HCT116 (cell line): ENCODE measurements at regions not wholly inside any gene's neighbourhood (a gene's known extent, or its start where the extent isn't known, plus 50 kb on each side); places are given as distances from the start of the nearest gene placed in this dataset.

Source experiments
- ATAC-seq: fragments of 200-7000 bp; cut with Tn5 transposase; 2 replicates; pipeline ENCODE4 v1.9.1; 2020; ENCODE audit warnings: mild to moderate bottlenecking, moderate library complexity
- BruUV-seq: library from RNA; stranded (reverse); fragments of 400-500 nt; replicated peaks from 2 replicates; lab custom pipeline; 2021; lab: Mats Ljungman, UMichigan
- CTCF ChIA-PET: fragments of 300-600 bp; sonication (Branson Sonifier 250); formaldehyde crosslinking; loops from one replicate; lab custom pipeline; 2021; ENCODE audit warnings: antibody characterized with exemption; lab: Charles Lee
- POLR2A ChIA-PET: fragments of 300-600, 350-600 bp; sonication (Branson Sonifier 250); formaldehyde crosslinking; loops from one replicate; lab custom pipeline; 2021; ENCODE audit warnings: antibody characterized with exemption; lab: Charles Lee
- RAD21 ChIA-PET, 2 experiments: fragments of 300-600 bp; sonication (Branson Sonifier 250); formaldehyde crosslinking; loops; one replicate each; lab custom pipeline; 2023; ENCODE audit warnings: low total read pairs in 2 of 2; ENCODE audit not compliant: uncharacterized antibody in 2 of 2, unreplicated experiment in 2 of 2, low non-redundant PET in 1 of 2; lab: Charles Lee
- DNase-seq: peaks from one replicate; pipeline ENCODE4 v3.0.0-alpha.2; 2010; ENCODE audit warnings: low read depth, low spot score
- H2AFZ ChIP-seq: fragments of 200-600 bp; shearing (Covaris generic), sonication (generic); 2 replicates; pipeline ENCODE4 v1.6.1; 2017; ENCODE audit warnings: low read depth, mixed run types, mixed read lengths, antibody characterized with exemption, low read length; ENCODE audit not compliant: poor library complexity, severe bottlenecking
- H3K27ac ChIP-seq: 2 replicates; pipeline ENCODE4 v1.5.1; 2012; ENCODE audit warnings: low read depth, low read length
- H3K27me3 ChIP-seq: fragments of 200-600 bp; sonication (generic); 2 replicates; pipeline ENCODE4 v1.6.1; 2016; ENCODE audit warnings: mixed run types, low read length, mixed read lengths; ENCODE audit not compliant: insufficient read depth
- H3K36me3 ChIP-seq, 2 experiments: fragments of 200-500 bp in 1 of 2; fragments of 200-600 bp in 1 of 2; sonication (Bioruptor generic) in 1 of 2; sonication (generic) in 1 of 2; 2 replicates each; pipeline versions ENCODE4 v1.5.1 to v1.6.1; 2014 to 2016; ENCODE audit warnings: low read length in 2 of 2, inconsistent platforms in 1 of 2, mixed read lengths in 1 of 2, mixed run types in 1 of 2; ENCODE audit not compliant: insufficient read depth in 2 of 2, control insufficient read depth in 1 of 2
- H3K4me1 ChIP-seq, 2 experiments: fragments of 200-600 bp in 1 of 2; sonication (generic) in 1 of 2; 2 replicates each; pipeline versions ENCODE4 v1.5.1 to v1.6.1; 2012 to 2017; ENCODE audit warnings: low read length in 2 of 2, inconsistent platforms in 1 of 2, mild to moderate bottlenecking in 1 of 2, mixed read lengths in 1 of 2, mixed run types in 1 of 2, moderate library complexity in 1 of 2; ENCODE audit not compliant: insufficient read depth in 2 of 2, control insufficient read depth in 1 of 2
- H3K4me2 ChIP-seq: fragments of 200-600 bp; sonication (generic); 2 replicates; pipeline ENCODE4 v1.6.1; 2017; ENCODE audit warnings: mixed run types, low read length, mixed read lengths
- H3K4me3 ChIP-seq, 2 experiments: fragments of 200-600 bp in 1 of 2; sonication (generic) in 1 of 2; replicated peaks in 1 of 2; 2 replicates each; pipeline ENCODE4 v1.5.1; 2011 to 2016; ENCODE audit warnings: low read length in 2 of 2, control low read depth in 1 of 2, low read depth in 1 of 2, mild to moderate bottlenecking in 1 of 2, mixed read lengths in 1 of 2, mixed run types in 1 of 2
- H3K79me2 ChIP-seq: fragments of 200-600 bp; sonication (generic); 2 replicates; pipeline ENCODE4 v1.6.1; 2017; ENCODE audit warnings: mild to moderate bottlenecking, mixed run types, low read length, moderate library complexity, mixed read lengths; ENCODE audit not compliant: insufficient read depth
- H3K9ac ChIP-seq: fragments of 200-600 bp; sonication (generic); 2 replicates; pipeline ENCODE4 v1.6.1; 2016; ENCODE audit warnings: low read length, mixed read lengths
- H3K9me2 ChIP-seq: fragments of 200-600 bp; sonication (generic), shearing (Covaris generic); 2 replicates; pipeline ENCODE4 v1.6.1; 2017; ENCODE audit warnings: mixed run types, mild to moderate bottlenecking, moderate library complexity; ENCODE audit not compliant: insufficient read depth
- H3K9me3 ChIP-seq, 2 experiments: fragments of 200-500 bp in 1 of 2; fragments of 200-600 bp in 1 of 2; sonication (Bioruptor generic) in 1 of 2; sonication (generic) in 1 of 2; 2 replicates each; pipeline ENCODE4 v1.6.1; 2014 to 2017; ENCODE audit warnings: low read length in 2 of 2, mixed read lengths in 2 of 2, inconsistent platforms in 1 of 2, low read depth in 1 of 2, mild to moderate bottlenecking in 1 of 2, mixed run types in 1 of 2, moderate library complexity in 1 of 2; ENCODE audit not compliant: control insufficient read depth in 1 of 2, insufficient read depth in 1 of 2
- H4K20me1 ChIP-seq: fragments of 200-600 bp; sonication (generic), shearing (Covaris generic); 2 replicates; pipeline ENCODE4 v1.6.1; 2017; ENCODE audit warnings: mixed run types, mild to moderate bottlenecking, moderate library complexity; ENCODE audit not compliant: insufficient read depth
- ATF3 ChIP-seq: IDR thresholded peaks from 2 replicates; pipeline ENCODE4 v1.6.1; 2012
- CEBPB ChIP-seq: IDR thresholded peaks from 2 replicates; pipeline ENCODE4 v1.6.1; 2012; ENCODE audit warnings: low read depth
- CTCF ChIP-seq, 3 experiments: fragments of 200-600 bp in 1 of 3; sonication (generic) in 1 of 3; IDR thresholded peaks in 2 of 3; conservative IDR thresholded peaks in 1 of 3; 2 replicates each; pipeline ENCODE4 v1.5.1; 2012 to 2017; ENCODE audit warnings: low read depth in 2 of 3, low read length in 2 of 3, antibody characterized with exemption in 1 of 3, borderline replicate concordance in 1 of 3, control low read depth in 1 of 3, mild to moderate bottlenecking in 1 of 3, mixed read lengths in 1 of 3, mixed run types in 1 of 3, moderate library complexity in 1 of 3; ENCODE audit not compliant: insufficient read depth in 1 of 3
- EGR1 ChIP-seq: IDR thresholded peaks from 2 replicates; pipeline ENCODE4 v1.6.1; 2012; ENCODE audit warnings: low read depth
- ELF1 ChIP-seq: IDR thresholded peaks from 2 replicates; pipeline ENCODE4 v1.6.1; 2012; ENCODE audit warnings: low read depth, borderline replicate concordance
- EZH2 ChIP-seq: fragments of 200-600 bp; sonication (generic); IDR thresholded peaks from 2 replicates; pipeline ENCODE4 v1.6.1; 2017; ENCODE audit warnings: antibody characterized with exemption, mixed run types
- FOSL1 ChIP-seq: IDR thresholded peaks from 2 replicates; pipeline ENCODE4 v1.6.1; 2012; ENCODE audit warnings: low read depth
- MAX ChIP-seq: IDR thresholded peaks from 2 replicates; pipeline ENCODE4 v1.6.1; 2012
- RAD21 ChIP-seq: IDR thresholded peaks from 2 replicates; pipeline ENCODE4 v1.6.1; 2012; ENCODE audit warnings: low read depth, mild to moderate bottlenecking
- SIN3A ChIP-seq: IDR thresholded peaks from 2 replicates; pipeline ENCODE4 v1.6.1; 2012; ENCODE audit warnings: low read depth
- SRF ChIP-seq: IDR thresholded peaks from 2 replicates; pipeline ENCODE4 v1.6.1; 2012; ENCODE audit warnings: low read depth
- TCF7L2 ChIP-seq: IDR thresholded peaks from 2 replicates; pipeline ENCODE4 v1.7.0; 2011; ENCODE audit warnings: borderline replicate concordance, inconsistent platforms; ENCODE audit not compliant: insufficient read depth, insufficient read length; ENCODE audit errors: extremely low read depth
- ZFX ChIP-seq: fragments of 450-650 bp; IDR thresholded peaks from 2 replicates; pipeline ENCODE4 v1.6.1; 2017
- ZNF274 ChIP-seq: fragments of 200-500 bp; sonication (Bioruptor generic); IDR thresholded peaks from 2 replicates; pipeline ENCODE4 v1.6.1; 2014; ENCODE audit warnings: mild to moderate bottlenecking, low read depth, low read length, inconsistent platforms
- intact Hi-C: fragments of 100-400 bp; cut with micrococcal nuclease; formaldehyde crosslinking; loops from 2 replicates; pipeline ENCODE4 v1.10.0; 2022

GRCh38 chr4:14812101-14812500, 190.2 kb upstream of the CPEB2 start:
- no peaks in the 10 kb centered on the region for H3K9me2 ChIP-seq
- no peaks in the 10 kb centered on the region for H3K79me2 ChIP-seq
- ATAC-seq (no peak), DNase-seq (no peak)
- no peaks in the 10 kb centered on the region for H4K20me1 ChIP-seq
- H3K27me3 ChIP-seq, result no peaks in the 10 kb centered on the region
- H3K9me3 ChIP-seq, result no peaks in the 10 kb centered on the region
- no peak overlapping the region for H3K4me2 ChIP-seq
- H3K27ac ChIP-seq, result no peak overlapping the region
- POLR2A ChIA-PET, result no interaction called here
- no peaks in the 10 kb centered on the region for H3K4me1 ChIP-seq
- no peak overlapping the region for H3K9ac ChIP-seq
- no peaks in the 10 kb centered on the region for H3K36me3 ChIP-seq
- intact Hi-C loops, result no loop called here
- CTCF ChIA-PET, result no interaction called here
- H2AFZ ChIP-seq, result no peak overlapping the region
- no peak overlapping the region for H3K4me3 ChIP-seq
- no TSS peak for BruUV-seq
- TF ChIP-seq FOSL1 (no peak), ELF1 (no peak)
- RAD21 ChIA-PET, result no interaction called here

- Histone ChIP-seq H3K36me3 (no peaks in the 10 kb centered on the region), H3K4me2 (no peak overlapping the region), H3K9ac (no peak overlapping the region), H3K4me1 (no peaks in the 10 kb centered on the region), H3K27me3 (0 out of 2 replicates have a peak, but pooled peaks cover 4% of the 10 kb centered on the region), H3K9me3 (no peaks in the 10 kb centered on the region), H3K4me3 (no peak overlapping the region), H4K20me1 (no peaks in the 10 kb centered on the region), H3K27ac (no peak overlapping the region), H3K79me2 (no peaks in the 10 kb centered on the region), H2AFZ (no peak overlapping the region)
- BruUV-seq, result no TSS peak
- intact Hi-C loops, result no loop called here
- ChIA-PET RAD21 (no interaction called here), POLR2A (no interaction called here), CTCF (no interaction called here)
- no peak for DNase-seq
- TF ChIP-seq EZH2 (no peak), ELF1 (no peak), SIN3A (no peak), ZNF274 (no peak), RAD21 (no peak), SRF (no peak), TCF7L2 (no peak), ATF3 (no peak), CTCF (IDR thresholded peaks at IDR 0.05 in 2 of 3, conservative IDR thresholded peaks at IDR 0.05 in 1 of 3; ENCODE audit: borderline replicate concordance in 1 of 3, insufficient read depth in 1 of 3, low read depth in 2 of 3, low read length in 2 of 3) (no peak), ZFX (no peak), CEBPB (no peak), MAX (no peak), EGR1 (no peak), FOSL1 (no peak)
- TF ChIP-seq, all 23 proteins: peak for 0
- H3K9me2 ChIP-seq, result no peaks in the 10 kb centered on the region
- ATAC-seq, result no peak
Observed at GRCh38 chr4:14816623-14817261, 185.5 kb upstream of the CPEB2 start.
